HK-2 (cell line): ENCODE measurements at regions not wholly inside any gene's neighbourhood (a gene's known extent, or its start where the extent isn't known, plus 50 kb on each side); places are given as distances from the start of the nearest gene placed in this dataset.

Experiments used
- DNase-seq: peaks from one replicate; pipeline ENCODE4 v3.0.0-alpha.2; 2018; ENCODE audit not compliant: unreplicated experiment

- DNase-seq: no peak
Measured at GRCh38 chr4:4693755-4694295, 152.0 kb upstream of the STX18 start.

- DNase-seq: no peak
Measured at GRCh38 chr4:4693258-4693657, 151.4 kb upstream of the STX18 start.

GRCh38 chr4:4690854-4691253, 149.0 kb upstream of the STX18 start:
- DNase-seq: no peak

- DNase-seq: no peak
Measured at GRCh38 chr4:4689694-4690440, 148.0 kb upstream of the STX18 start.

GRCh38 chr4:4687935-4688727, 146.3 kb upstream of the STX18 start:
- DNase-seq: no peak

- DNase-seq: no peak
Measured at GRCh38 chr4:4687100-4687499, 145.3 kb upstream of the STX18 start.

- DNase-seq: no peak
Measured at GRCh38 chr4:4685810-4686795, 144.3 kb upstream of the STX18 start.

GRCh38 chr4:4681653-4682052, 139.8 kb upstream of the STX18 start:
- DNase-seq: no peak

GRCh38 chr4:4680758-4681157, 138.9 kb upstream of the STX18 start:
- no peak for DNase-seq

GRCh38 chr4:4680243-4680642, 138.4 kb upstream of the STX18 start:
- no peak for DNase-seq

- DNase-seq: no peak
Measured at GRCh38 chr4:4677556-4678522, 136.0 kb upstream of the STX18 start.

GRCh38 chr4:4675641-4676040, 133.8 kb upstream of the STX18 start:
- DNase-seq: no peak

GRCh38 chr4:4675051-4675581, 133.3 kb upstream of the STX18 start:
- no peak for DNase-seq

GRCh38 chr4:4673070-4673469, 131.2 kb upstream of the STX18 start:
- DNase-seq: no peak

GRCh38 chr4:4672402-4672801, 130.6 kb upstream of the STX18 start:
- DNase-seq: no peak

GRCh38 chr4:4671774-4672349, 130.0 kb upstream of the STX18 start:
- DNase-seq: no peak

- no peak for DNase-seq
Measured at GRCh38 chr4:4670869-4671268, 129.0 kb upstream of the STX18 start.

GRCh38 chr4:4668355-4669210, 126.7 kb upstream of the STX18 start:
- DNase-seq: no peak

GRCh38 chr4:4667622-4668081, 125.8 kb upstream of the STX18 start:
- no peak for DNase-seq
